ENCODE measurements at regions not wholly inside any gene's neighbourhood (a gene's known extent, or its start where the extent isn't known, plus 50 kb on each side); places are given as distances from the start of the nearest gene placed in this dataset.

DNA sequence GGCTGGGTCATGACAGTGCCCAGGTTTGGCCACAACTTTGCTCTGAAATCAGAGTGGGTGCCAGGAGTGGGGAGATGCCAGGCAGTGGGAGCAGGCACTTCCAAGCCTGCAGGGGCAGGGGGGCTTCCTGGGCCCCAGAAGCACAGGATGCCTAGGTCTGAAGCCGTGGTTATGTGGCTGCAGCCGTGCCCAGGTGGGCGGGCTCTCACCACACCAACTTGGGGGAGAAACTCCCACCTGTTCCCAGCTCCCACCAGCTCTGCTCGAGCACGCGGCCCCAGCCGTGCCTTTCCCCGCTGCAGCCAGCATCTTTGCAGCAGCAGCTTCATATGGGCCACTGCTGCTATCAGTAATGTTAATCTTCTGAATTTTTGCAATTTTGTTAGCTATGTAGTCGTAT lies 331.4 kb downstream of the USP25 start:
- Histone ChIP-seq H3K9me3 (replicated peaks in 1 of 11) (peaks cover 17 to 29% (median 24%) of the 10 kb centered on the region in 11 experiments), H3K4me2 (no peak overlapping the region), H3K36me3 (no peaks in the 10 kb centered on the region), H3K4me3 (no peak overlapping the region), H3K27me3 (no peaks in the 10 kb centered on the region), H3K27ac (no peak overlapping the region), H3K4me1 (no peaks in the 10 kb centered on the region), H3K9ac (no peak overlapping the region), H4K20me1 (no peaks in the 10 kb centered on the region)
- TF ChIP-seq Cebpa-rat (IDR thresholded peaks at IDR 0.05) = no peak

DNA sequence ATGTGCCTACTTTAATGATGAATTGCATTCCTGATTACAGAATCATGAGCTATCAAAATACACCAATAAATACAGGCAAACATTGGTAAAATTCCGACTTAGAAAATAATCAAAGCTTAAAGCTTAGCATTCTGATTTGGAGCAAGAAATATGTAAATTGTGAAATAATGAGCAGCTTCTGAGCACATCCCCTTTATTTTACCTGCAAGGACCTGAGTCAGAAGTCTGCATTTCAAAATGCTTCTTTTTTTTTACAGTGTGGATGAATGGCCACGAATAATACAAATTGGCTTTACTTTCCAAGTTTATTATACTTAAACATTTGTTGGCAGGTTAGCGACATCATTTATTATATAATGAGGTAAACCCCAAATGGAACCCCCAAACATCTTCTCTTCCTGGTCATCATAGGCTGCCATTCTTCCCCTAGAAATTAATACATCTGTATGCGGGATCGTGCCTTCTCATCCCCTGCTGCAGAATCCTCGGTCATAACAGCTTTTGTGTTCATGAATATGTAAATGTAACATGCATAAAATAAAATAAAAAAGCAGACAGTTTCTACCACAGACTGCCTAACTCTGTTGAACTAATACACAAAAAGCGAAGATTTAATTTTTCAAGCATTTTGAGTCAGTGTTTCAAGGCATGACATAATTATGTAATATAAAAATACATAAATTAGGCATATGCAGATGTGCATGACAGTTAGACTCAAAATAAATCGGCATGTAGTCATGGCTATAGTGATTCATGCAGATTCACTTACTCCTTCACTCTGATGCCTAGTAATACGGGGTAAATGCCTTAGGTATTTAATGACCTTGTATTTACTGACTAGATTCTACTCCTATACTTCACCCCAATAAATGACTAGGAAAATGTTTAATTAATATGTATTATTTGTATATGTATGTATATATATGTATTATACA lies 339.7 kb downstream of the USP25 start:
- TF ChIP-seq Cebpa-rat (IDR thresholded peaks at IDR 0.05) = no peak
- Histone ChIP-seq H4K20me1 (no peaks in the 10 kb centered on the region), H3K27ac (no peak overlapping the region), H3K4me2 (no peak overlapping the region), H3K4me3 (no peak overlapping the region), H3K9ac (no peak overlapping the region), H3K4me1 (no peaks in the 10 kb centered on the region), H3K36me3 (no peaks in the 10 kb centered on the region), H3K9me3 (replicated peaks in 1 of 11) (no peaks in the 10 kb centered on the region), H3K27me3 (no peaks in the 10 kb centered on the region)

DNA sequence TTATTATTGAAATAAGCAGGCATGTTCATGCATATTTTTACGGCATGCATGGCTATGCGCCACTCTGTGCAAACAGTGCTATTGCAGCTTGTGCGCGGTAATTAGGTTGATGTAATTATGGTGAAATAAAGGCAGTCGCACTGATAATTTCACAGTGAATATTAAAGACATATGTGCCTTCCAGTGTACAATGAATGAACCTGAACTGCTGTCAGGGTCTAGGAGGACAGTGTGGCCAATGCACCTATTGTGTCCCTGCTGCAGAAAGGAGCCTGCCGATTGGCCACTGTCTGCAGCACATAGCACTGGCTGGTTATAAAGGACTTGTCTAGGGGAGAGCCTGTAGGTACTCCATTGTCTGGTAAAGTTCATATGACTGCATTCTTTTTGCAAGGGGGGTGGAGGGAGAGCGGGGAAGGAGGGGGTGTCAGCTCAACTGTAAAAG lies 340.4 kb downstream of the USP25 start:
- H3K4me3 ChIP-seq = no peak overlapping the region
- H3K4me1 ChIP-seq = no peaks in the 10 kb centered on the region
- TF ChIP-seq Cebpa-rat (IDR thresholded peaks at IDR 0.05) = no peak
- no peaks in the 10 kb centered on the region for H3K27me3 ChIP-seq
- H3K27ac ChIP-seq = no peak overlapping the region
- H3K4me2 ChIP-seq = no peak overlapping the region
- no peaks in the 10 kb centered on the region for H3K36me3 ChIP-seq
- no peaks in the 10 kb centered on the region for H4K20me1 ChIP-seq
- no peaks in the 10 kb centered on the region for H3K9me3 ChIP-seq (replicated peaks in 1 of 11)
- H3K9ac ChIP-seq = no peak overlapping the region

DNA sequence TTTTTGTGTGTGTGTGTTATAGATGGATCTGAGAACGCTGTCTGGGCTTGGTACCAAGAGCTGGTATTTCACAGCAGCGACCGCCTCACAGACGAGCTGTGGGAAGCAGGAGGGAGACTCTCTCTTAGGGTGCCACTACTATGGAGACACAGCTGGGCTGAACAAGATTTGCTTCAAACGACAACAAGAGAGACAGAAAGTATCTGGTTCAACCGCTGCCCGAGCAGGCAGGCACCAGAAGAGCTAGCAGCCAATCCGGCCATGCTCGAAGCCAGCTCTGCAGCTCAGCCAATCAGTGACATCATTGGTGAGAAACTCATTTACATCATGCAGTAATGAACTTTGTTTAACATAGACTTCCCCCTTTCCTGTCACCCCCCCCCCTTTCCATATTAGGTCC lies 341.3 kb downstream of the USP25 start:
- Histone ChIP-seq H3K4me3 (no peak overlapping the region), H3K27ac (no peak overlapping the region), H3K4me1 (no peaks in the 10 kb centered on the region), H3K9ac (no peak overlapping the region), H3K4me2 (no peak overlapping the region), H3K9me3 (replicated peaks in 1 of 11) (no peaks in the 10 kb centered on the region), H3K27me3 (no peaks in the 10 kb centered on the region), H4K20me1 (no peaks in the 10 kb centered on the region), H3K36me3 (no peaks in the 10 kb centered on the region)
- no peak for TF ChIP-seq Cebpa-rat (IDR thresholded peaks at IDR 0.05)

DNA sequence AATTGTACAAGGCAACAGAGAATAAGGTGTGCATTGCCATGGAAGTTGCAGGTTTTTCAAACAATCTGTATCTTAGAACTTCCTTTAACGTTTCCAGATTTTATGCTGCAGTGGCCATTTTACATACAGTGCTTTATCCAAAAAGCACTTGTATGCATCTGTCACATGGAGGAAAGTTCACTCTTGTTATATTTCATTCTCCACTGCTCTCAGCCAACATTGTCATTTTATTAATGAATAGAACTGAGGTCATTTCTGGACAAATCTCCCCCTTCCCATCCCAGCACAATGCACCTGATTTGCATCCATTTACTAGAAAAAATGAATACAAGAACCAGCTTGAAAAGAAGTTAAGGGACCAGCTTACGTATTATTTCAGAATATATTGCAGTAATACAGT lies 342.0 kb downstream of the USP25 start:
- Histone ChIP-seq H3K4me1 (no peaks in the 10 kb centered on the region), H3K9me3 (replicated peaks in 1 of 11) (no peaks in the 10 kb centered on the region), H3K9ac (no peak overlapping the region), H3K36me3 (no peaks in the 10 kb centered on the region), H3K27me3 (no peaks in the 10 kb centered on the region), H3K4me2 (no peak overlapping the region), H4K20me1 (no peaks in the 10 kb centered on the region), H3K4me3 (no peak overlapping the region), H3K27ac (no peak overlapping the region)
- no peak for TF ChIP-seq Cebpa-rat (IDR thresholded peaks at IDR 0.05)

DNA sequence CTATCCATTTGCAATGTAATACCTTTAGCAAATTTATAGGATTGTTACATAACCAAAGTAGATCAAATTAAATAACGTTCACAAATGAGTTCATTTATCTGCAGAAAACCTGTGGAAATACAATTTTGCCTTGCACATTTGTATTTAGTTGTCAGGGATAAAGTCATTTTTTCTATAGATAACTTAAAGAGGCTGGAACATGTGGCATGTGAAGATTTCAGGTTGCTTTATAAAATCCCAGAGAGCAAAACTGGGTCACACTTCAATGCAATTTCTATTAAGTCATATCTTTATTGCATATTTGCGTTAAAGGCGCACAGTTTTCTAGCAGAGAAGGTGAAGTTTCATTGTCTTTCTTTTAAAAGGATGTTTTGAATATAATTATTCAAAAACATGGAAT lies 342.4 kb downstream of the USP25 start:
- Histone ChIP-seq H3K9ac (no peak overlapping the region), H3K27me3 (no peaks in the 10 kb centered on the region), H3K9me3 (replicated peaks in 1 of 11) (no peaks in the 10 kb centered on the region), H3K4me3 (no peak overlapping the region), H4K20me1 (no peaks in the 10 kb centered on the region), H3K27ac (no peak overlapping the region), H3K36me3 (no peaks in the 10 kb centered on the region), H3K4me2 (no peak overlapping the region), H3K4me1 (no peaks in the 10 kb centered on the region)
- no peak for TF ChIP-seq Cebpa-rat (IDR thresholded peaks at IDR 0.05)

DNA sequence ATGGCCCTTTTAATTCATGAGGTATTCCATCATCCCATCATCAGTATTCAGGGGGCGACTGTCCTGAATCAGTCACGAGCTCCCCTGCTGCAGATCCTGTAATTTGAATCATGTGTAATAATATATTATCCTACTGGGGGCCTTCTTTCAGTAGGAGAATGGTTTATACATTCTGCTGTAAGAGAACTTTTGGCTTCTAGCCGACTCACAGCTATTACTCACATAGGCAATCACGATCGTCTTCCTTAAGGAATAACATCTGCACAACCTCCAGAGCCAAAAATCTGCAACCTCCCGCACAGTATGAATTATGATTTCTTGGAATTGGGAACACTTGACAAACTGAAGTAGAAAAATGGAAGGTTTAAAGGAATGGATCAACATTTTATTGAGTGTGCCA lies 343.0 kb downstream of the USP25 start:
- H3K36me3 ChIP-seq = no peaks in the 10 kb centered on the region

DNA sequence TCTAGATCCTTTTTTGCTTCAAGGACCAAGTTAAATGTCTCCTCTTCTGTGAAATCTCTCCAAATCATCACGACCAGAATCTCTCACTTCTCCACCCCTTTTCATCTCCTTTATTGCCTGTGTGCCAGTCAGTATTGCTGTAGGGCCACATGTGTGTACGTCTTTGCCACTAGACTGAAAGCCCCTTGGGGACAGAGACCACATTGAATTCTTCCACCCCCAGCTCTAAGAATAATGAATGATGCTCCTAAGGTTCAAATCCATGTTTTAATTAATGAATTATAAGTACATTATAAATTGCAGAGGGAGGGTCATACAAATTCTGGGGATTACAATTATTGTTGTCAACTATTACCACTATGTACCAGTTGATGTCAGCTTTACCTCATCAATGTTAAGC lies 343.8 kb downstream of the USP25 start:
- Histone ChIP-seq H3K27me3 (no peaks in the 10 kb centered on the region), H3K27ac (no peak overlapping the region), H3K4me3 (no peak overlapping the region), H3K36me3 (no peaks in the 10 kb centered on the region), H3K4me1 (no peaks in the 10 kb centered on the region), H3K4me2 (no peak overlapping the region), H3K9ac (no peak overlapping the region), H3K9me3 (replicated peaks in 1 of 11) (no peaks in the 10 kb centered on the region), H4K20me1 (no peaks in the 10 kb centered on the region)
- no peak for TF ChIP-seq Cebpa-rat (IDR thresholded peaks at IDR 0.05)

More for the DNA sequence above, 343.0 kb downstream of the USP25 start:
- Histone ChIP-seq H3K27me3 (no peaks in the 10 kb centered on the region), H3K9me3 (replicated peaks in 1 of 11) (no peaks in the 10 kb centered on the region), H3K9ac (no peak overlapping the region), H3K4me2 (no peak overlapping the region), H3K4me1 (no peaks in the 10 kb centered on the region), H3K27ac (no peak overlapping the region), H3K4me3 (no peak overlapping the region), H4K20me1 (no peaks in the 10 kb centered on the region)
- no peak for TF ChIP-seq Cebpa-rat (IDR thresholded peaks at IDR 0.05)

DNA sequence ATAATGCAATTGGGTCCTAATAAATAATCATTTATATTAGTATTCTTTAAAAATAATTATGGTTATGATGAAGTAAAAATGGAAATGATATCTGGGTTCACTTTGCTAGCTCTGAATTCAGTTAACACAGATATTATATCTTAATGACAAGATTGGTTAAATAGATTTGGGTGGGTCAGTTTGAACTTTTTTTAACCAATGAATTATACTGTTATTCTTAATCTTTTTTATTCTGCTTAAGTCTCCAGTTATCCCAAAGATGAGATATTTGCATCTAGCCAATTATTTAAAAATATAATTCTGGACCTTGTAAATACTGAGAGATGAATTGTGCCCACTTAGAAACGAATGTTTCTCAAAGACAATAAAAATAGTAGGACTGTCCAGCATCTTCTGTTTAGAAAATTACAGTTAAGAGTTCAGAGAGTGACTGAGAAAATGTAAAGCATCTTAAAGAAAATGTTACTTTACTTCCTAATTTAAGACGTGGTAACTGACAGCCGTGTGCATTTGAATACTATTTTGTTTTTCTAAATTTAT lies 345.2 kb downstream of the USP25 start:
- Histone ChIP-seq H3K9me3 (replicated peaks in 1 of 11) (no peaks in the 10 kb centered on the region), H3K9ac (no peak overlapping the region), H3K36me3 (no peaks in the 10 kb centered on the region), H3K27me3 (no peaks in the 10 kb centered on the region), H4K20me1 (no peaks in the 10 kb centered on the region), H3K4me2 (no peak overlapping the region), H3K27ac (no peak overlapping the region), H3K4me3 (no peak overlapping the region), H3K4me1 (no peaks in the 10 kb centered on the region)
- TF ChIP-seq Cebpa-rat (IDR thresholded peaks at IDR 0.05) = no peak
